Loucy (cell line): ENCODE measurements at regions not wholly inside any gene's neighbourhood (a gene's known extent, or its start where the extent isn't known, plus 50 kb on each side); places are given as distances from the start of the nearest gene placed in this dataset.

Experiments used
- CTCF ChIP-seq: fragments of 200-600 bp; sonication (generic); conservative IDR thresholded peaks from 2 replicates; pipeline ENCODE4 v1.5.1; 2014; ENCODE audit warnings: mild to moderate bottlenecking, antibody characterized with exemption, low read length
- EZH2phosphoT487 ChIP-seq: fragments of 200-600 bp; IDR thresholded peaks from 2 replicates; pipeline ENCODE4 v1.6.1; 2018; ENCODE audit warnings: antibody characterized with exemption, mild to moderate bottlenecking, moderate library complexity, borderline replicate concordance

- no peak for TF ChIP-seq CTCF
- no peak for TF ChIP-seq EZH2phosphoT487
Measured at GRCh38 chr12:24507827-24508226, 441.1 kb downstream of the BCAT1 start.
